ENCODE measurements at regions not wholly inside any gene's neighbourhood (a gene's known extent, or its start where the extent isn't known, plus 50 kb on each side); places are given as distances from the start of the nearest gene placed in this dataset.

DNA sequence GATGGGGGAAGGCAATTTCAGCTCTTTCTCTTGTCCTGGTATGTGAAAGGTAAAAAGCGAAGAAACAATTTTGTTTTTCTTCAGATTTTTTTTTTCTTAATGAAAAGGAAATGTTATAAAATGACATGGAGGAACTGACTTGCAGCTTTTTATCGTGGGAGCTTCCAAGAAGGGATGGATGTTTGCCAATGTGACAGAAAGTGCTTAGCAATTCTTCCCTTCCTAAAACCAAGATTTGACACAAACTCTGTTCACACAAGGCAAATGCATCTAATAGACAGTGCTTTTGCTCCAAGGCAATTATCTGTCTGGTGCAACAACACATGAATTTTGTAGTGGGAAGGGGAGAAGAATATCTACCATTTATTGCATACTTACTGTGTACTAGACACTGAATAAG is 988.5 kb downstream of the CDH11 start:
- TF ChIP-seq KDM1A (IDR thresholded peaks at IDR 0.05; ENCODE audit: borderline replicate concordance): no peak
- TF ChIP-seq CEBPB (IDR thresholded peaks at IDR 0.05; ENCODE audit: borderline replicate concordance in 1 of 2, low read depth in 2 of 2, low read length in 2 of 2): no peak
- TF ChIP-seq, protein P1, sequence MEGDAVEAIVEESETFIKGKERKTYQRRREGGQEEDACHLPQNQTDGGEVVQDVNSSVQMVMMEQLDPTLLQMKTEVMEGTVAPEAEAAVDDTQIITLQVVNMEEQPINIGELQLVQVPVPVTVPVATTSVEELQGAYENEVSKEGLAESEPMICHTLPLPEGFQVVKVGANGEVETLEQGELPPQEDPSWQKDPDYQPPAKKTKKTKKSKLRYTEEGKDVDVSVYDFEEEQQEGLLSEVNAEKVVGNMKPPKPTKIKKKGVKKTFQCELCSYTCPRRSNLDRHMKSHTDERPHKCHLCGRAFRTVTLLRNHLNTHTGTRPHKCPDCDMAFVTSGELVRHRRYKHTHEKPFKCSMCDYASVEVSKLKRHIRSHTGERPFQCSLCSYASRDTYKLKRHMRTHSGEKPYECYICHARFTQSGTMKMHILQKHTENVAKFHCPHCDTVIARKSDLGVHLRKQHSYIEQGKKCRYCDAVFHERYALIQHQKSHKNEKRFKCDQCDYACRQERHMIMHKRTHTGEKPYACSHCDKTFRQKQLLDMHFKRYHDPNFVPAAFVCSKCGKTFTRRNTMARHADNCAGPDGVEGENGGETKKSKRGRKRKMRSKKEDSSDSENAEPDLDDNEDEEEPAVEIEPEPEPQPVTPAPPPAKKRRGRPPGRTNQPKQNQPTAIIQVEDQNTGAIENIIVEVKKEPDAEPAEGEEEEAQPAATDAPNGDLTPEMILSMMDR (IDR thresholded peaks at IDR 0.05 in 2 of 3, conservative IDR thresholded peaks at IDR 0.05 in 1 of 3; ENCODE audit: control insufficient read depth in 2 of 3, extremely low read depth in 1 of 3, insufficient read depth in 1 of 3, low read depth in 3 of 3, low read length in 3 of 3): no peak
- no peak for TF ChIP-seq EP300 (IDR thresholded peaks at IDR 0.05; ENCODE audit: borderline replicate concordance in 1 of 2, control insufficient read depth in 1 of 2, low read depth in 2 of 2, low read length in 2 of 2)
- TF ChIP-seq, protein P2, sequence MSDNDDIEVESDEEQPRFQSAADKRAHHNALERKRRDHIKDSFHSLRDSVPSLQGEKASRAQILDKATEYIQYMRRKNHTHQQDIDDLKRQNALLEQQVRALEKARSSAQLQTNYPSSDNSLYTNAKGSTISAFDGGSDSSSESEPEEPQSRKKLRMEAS (IDR thresholded peaks at IDR 0.05; ENCODE audit: low read depth, low read length): no peak
- no peak for TF ChIP-seq EZH2 (IDR thresholded peaks at IDR 0.05; ENCODE audit: borderline replicate concordance, control insufficient read depth, low read depth, low read length)
- TF ChIP-seq BMI1 (IDR thresholded peaks at IDR 0.05; ENCODE audit: borderline replicate concordance): no peak
- no peak for TF ChIP-seq RAD21 (IDR thresholded peaks at IDR 0.05; ENCODE audit: insufficient read depth, low read depth, low read length)
- TF ChIP-seq SMAD1 (IDR thresholded peaks at IDR 0.05; ENCODE audit: low read depth, partially characterized antibody): no peak
